ENCODE measurements at regions not wholly inside any gene's neighbourhood (a gene's known extent, or its start where the extent isn't known, plus 50 kb on each side); places are given as distances from the start of the nearest gene placed in this dataset.
A peak's percentile ranks its signal among the peaks of the same experiment; 100 is the strongest.

GRCh38 chr2:147394179-147394790 is 450.5 kb upstream of the ACVR2A start:
- peak; percentile 6 for DNase-seq

- no peak for DNase-seq
These were observed 452.6 kb upstream of the ACVR2A start for GRCh38 chr2:147392180-147392579.

- DNase-seq: no peak
These were observed 454.4 kb upstream of the ACVR2A start for GRCh38 chr2:147390475-147390874.

GRCh38 chr2:147389218-147389617 is 455.6 kb upstream of the ACVR2A start:
- DNase-seq: peak; percentile 35

GRCh38 chr2:147388217-147388616 is 456.6 kb upstream of the ACVR2A start:
- DNase-seq: no peak

GRCh38 chr2:147386284-147386683 is 458.5 kb upstream of the ACVR2A start:
- no peak for DNase-seq

GRCh38 chr2:147385600-147385999 is 459.2 kb upstream of the ACVR2A start:
- no peak for DNase-seq

GRCh38 chr2:147384659-147385058 is 460.2 kb upstream of the ACVR2A start:
- DNase-seq: no peak

- DNase-seq: peak; percentile 93
These were observed 462.4 kb upstream of the ACVR2A start for GRCh38 chr2:147382322-147382948.

GRCh38 chr2:147378403-147378802 is 466.4 kb upstream of the ACVR2A start:
- no peak for DNase-seq

GRCh38 chr2:147375073-147375472 is 469.8 kb upstream of the ACVR2A start:
- no peak for DNase-seq

GRCh38 chr2:147374423-147374811 is 470.4 kb upstream of the ACVR2A start:
- peak; percentile 94 for DNase-seq

GRCh38 chr2:147373800-147374422 is 470.9 kb upstream of the ACVR2A start:
- DNase-seq: no peak

GRCh38 chr2:147368306-147368705 is 476.5 kb upstream of the ACVR2A start:
- no peak for DNase-seq

- DNase-seq: no peak
These were observed 478.6 kb upstream of the ACVR2A start for GRCh38 chr2:147366279-147366678.

GRCh38 chr2:147365622-147366021 is 479.2 kb upstream of the ACVR2A start:
- no peak for DNase-seq

GRCh38 chr2:147364597-147364996 is 480.2 kb upstream of the ACVR2A start:
- DNase-seq: no peak

- DNase-seq: no peak
These were observed 481.6 kb upstream of the ACVR2A start for GRCh38 chr2:147363181-147363580.

- DNase-seq: no peak
These were observed 486.5 kb upstream of the ACVR2A start for GRCh38 chr2:147358375-147358774.

- DNase-seq: no peak
These were observed 488.7 kb upstream of the ACVR2A start for GRCh38 chr2:147356157-147356556.

GRCh38 chr2:147355706-147356105 is 489.1 kb upstream of the ACVR2A start:
- DNase-seq: no peak

- DNase-seq: no peak
These were observed 491.8 kb upstream of the ACVR2A start for GRCh38 chr2:147353072-147353381.

GRCh38 chr2:147352264-147353071 is 492.4 kb upstream of the ACVR2A start:
- DNase-seq: peak; percentile 19

- peak; percentile 3 for DNase-seq
These were observed 493.0 kb upstream of the ACVR2A start for GRCh38 chr2:147351784-147352183.

All from NCI-H1105 treated with DMSO at 0.1 percent for 48 hours (cell line).